22Rv1 (cell line): ENCODE measurements at regions not wholly inside any gene's neighbourhood (a gene's known extent, or its start where the extent isn't known, plus 50 kb on each side); places are given as distances from the start of the nearest gene placed in this dataset.

ENCODE experiments used
- ZFX ChIP-seq: fragments of 450-650 bp; IDR thresholded peaks from 2 replicates; pipeline ENCODE4 v1.6.1; 2017; ENCODE audit warnings: antibody characterized with exemption, borderline replicate concordance
- TF ChIP-seq, protein P1 (sequence below): fragments of 450-650 bp; IDR thresholded peaks from 2 replicates; pipeline ENCODE4 v1.5.1; 2017; ENCODE audit warnings: mild to moderate bottlenecking

DNA sequence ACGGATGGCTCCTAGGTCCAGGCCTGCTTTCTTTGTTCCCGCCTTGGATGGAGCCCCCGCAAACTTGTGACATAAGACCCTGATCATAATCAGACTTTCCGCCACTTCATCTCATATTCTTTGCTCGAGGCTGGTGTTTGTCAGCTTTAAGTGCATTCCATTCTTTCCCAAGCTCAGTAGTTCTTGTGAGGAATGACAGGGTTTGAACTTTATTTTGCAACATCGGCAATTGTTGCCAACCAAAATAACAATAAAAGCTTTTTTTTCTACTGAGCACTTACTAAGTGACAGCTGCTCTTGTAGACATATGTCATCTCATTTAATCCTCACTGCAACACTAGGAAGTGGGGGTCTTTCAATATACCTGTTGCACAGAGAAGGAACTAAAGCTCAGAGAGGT lies 178.8 kb upstream of the ST6GAL2 start:
- TF ChIP-seq, protein P1, sequence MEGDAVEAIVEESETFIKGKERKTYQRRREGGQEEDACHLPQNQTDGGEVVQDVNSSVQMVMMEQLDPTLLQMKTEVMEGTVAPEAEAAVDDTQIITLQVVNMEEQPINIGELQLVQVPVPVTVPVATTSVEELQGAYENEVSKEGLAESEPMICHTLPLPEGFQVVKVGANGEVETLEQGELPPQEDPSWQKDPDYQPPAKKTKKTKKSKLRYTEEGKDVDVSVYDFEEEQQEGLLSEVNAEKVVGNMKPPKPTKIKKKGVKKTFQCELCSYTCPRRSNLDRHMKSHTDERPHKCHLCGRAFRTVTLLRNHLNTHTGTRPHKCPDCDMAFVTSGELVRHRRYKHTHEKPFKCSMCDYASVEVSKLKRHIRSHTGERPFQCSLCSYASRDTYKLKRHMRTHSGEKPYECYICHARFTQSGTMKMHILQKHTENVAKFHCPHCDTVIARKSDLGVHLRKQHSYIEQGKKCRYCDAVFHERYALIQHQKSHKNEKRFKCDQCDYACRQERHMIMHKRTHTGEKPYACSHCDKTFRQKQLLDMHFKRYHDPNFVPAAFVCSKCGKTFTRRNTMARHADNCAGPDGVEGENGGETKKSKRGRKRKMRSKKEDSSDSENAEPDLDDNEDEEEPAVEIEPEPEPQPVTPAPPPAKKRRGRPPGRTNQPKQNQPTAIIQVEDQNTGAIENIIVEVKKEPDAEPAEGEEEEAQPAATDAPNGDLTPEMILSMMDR: no peak
- no peak for TF ChIP-seq ZFX
